ENCODE measurements at regions not wholly inside any gene's neighbourhood (a gene's known extent, or its start where the extent isn't known, plus 50 kb on each side); places are given as distances from the start of the nearest gene placed in this dataset.

DNA sequence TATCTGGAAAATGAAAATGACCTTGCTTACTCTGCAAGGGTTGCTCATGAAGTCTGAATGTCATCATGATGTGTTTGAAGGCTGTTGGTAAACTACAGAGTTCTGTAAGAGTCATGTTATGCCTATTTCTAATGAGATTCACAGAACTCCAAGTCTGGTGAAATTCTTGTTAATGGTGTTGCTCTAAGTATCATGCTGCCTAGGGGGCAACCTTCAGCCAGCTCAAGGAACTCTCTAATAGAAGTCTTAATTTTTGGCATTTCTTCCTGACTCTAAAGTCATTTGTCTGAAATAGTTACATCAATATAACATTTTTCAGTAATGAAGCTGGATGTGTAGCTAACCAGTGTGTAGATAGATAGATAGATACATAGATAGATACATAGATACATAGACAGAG is 302.8 kb downstream of the FAT3 start:
- Histone ChIP-seq H3K4me3 (no peak overlapping the region), H3K36me3 (no peaks in the 10 kb centered on the region), H3K4me1 (ENCODE audit: insufficient read depth) (no peaks in the 10 kb centered on the region), H3K27ac (no peak overlapping the region), H3K9me3 (no peaks in the 10 kb centered on the region), H3K27me3 (no peaks in the 10 kb centered on the region)
- no peak for TF ChIP-seq POLR2A (IDR thresholded peaks at IDR 0.05)
- TF ChIP-seq, protein P1, sequence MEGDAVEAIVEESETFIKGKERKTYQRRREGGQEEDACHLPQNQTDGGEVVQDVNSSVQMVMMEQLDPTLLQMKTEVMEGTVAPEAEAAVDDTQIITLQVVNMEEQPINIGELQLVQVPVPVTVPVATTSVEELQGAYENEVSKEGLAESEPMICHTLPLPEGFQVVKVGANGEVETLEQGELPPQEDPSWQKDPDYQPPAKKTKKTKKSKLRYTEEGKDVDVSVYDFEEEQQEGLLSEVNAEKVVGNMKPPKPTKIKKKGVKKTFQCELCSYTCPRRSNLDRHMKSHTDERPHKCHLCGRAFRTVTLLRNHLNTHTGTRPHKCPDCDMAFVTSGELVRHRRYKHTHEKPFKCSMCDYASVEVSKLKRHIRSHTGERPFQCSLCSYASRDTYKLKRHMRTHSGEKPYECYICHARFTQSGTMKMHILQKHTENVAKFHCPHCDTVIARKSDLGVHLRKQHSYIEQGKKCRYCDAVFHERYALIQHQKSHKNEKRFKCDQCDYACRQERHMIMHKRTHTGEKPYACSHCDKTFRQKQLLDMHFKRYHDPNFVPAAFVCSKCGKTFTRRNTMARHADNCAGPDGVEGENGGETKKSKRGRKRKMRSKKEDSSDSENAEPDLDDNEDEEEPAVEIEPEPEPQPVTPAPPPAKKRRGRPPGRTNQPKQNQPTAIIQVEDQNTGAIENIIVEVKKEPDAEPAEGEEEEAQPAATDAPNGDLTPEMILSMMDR (IDR thresholded peaks at IDR 0.05), result no peak
- TF ChIP-seq EP300 (IDR thresholded peaks at IDR 0.05), result no peak
- DNase-seq, result no peak
- intact Hi-C loops (cut with DNase I), result no loop called here

DNA sequence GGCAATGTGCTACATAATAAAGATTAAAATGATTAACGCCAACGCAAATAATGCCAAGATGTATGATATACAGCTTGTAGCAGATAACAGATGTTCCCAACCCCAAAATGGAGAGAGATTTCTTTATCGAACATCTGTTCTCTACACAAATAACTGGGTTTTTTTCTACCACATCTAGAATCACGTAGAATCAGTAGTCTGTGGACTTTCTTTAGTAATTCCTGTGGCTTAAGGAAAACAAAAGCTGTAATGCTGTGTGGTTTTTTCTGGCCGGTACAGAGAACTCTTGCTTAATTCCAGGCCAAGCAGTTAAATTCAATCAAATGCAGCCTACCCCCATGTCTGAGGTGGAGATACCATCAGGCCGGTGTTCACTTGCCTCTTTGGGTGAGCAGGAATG is 303.4 kb downstream of the FAT3 start:
- no peaks in the 10 kb centered on the region for H3K4me1 ChIP-seq (ENCODE audit: insufficient read depth)
- no peak overlapping the region for H3K27ac ChIP-seq
- no peak for DNase-seq
- no peaks in the 10 kb centered on the region for H3K9me3 ChIP-seq
- H3K36me3 ChIP-seq, result no peaks in the 10 kb centered on the region
- TF ChIP-seq, protein P1 (IDR thresholded peaks at IDR 0.05), result no peak
- TF ChIP-seq EP300 (IDR thresholded peaks at IDR 0.05) (no peak), POLR2A (IDR thresholded peaks at IDR 0.05) (no peak)
- H3K27me3 ChIP-seq, result no peaks in the 10 kb centered on the region
- intact Hi-C loops (cut with DNase I), result no loop called here
- no peak overlapping the region for H3K4me3 ChIP-seq
- 6 to 28% (median 14%) methylated on average over 6 of the region's 6 CpGs for WGBS, 3 donors

DNA sequence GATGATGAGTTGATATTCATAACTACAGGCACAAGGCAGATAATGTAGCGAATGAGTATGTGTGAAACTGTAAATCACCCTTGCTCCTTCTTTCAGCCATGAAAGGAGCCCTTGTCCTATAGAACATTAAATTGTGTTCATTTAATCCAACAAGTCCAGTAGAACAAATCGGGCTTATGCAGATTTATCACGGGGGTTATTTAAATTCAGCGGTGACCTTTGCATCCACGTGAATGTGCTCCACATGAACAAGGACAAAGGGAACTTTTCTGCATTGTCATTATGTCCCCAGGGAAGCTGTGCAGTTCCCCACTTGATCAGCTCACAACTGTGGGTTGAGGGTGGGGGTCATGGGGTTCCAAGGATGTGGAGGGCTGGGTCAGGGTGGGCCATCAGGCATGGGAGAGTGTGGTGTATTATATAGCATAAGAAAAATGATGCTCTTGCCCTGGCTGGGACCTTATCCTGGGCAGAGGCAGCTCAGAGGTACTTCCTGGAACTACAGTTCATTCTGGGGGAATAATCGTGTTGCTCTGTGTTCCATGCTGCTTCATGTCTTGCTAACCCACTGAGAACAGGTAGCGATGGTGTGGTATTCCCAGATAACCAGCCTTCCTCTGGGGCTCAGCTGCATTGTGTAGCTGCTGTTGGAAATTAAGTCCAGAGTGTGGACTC is 306.6 kb downstream of the FAT3 start:
- no peaks in the 10 kb centered on the region for H3K9me3 ChIP-seq
- no peak for TF ChIP-seq EP300 (IDR thresholded peaks at IDR 0.05)
- TF ChIP-seq, protein P1 (IDR thresholded peaks at IDR 0.05), result no peak
- no peak for TF ChIP-seq POLR2A (IDR thresholded peaks at IDR 0.05)
- no peaks in the 10 kb centered on the region for H3K4me1 ChIP-seq (ENCODE audit: insufficient read depth)
- H3K36me3 ChIP-seq, result no peaks in the 10 kb centered on the region
- DNase-seq, result no peak
- no peak overlapping the region for H3K27ac ChIP-seq
- 89 to 93% (median 91%) methylated on average over 7 of the region's 7 CpGs for WGBS, 3 donors
- H3K27me3 ChIP-seq, result no peaks in the 10 kb centered on the region
- no peak overlapping the region for H3K4me3 ChIP-seq
- intact Hi-C loops (cut with DNase I), result no loop called here

DNA sequence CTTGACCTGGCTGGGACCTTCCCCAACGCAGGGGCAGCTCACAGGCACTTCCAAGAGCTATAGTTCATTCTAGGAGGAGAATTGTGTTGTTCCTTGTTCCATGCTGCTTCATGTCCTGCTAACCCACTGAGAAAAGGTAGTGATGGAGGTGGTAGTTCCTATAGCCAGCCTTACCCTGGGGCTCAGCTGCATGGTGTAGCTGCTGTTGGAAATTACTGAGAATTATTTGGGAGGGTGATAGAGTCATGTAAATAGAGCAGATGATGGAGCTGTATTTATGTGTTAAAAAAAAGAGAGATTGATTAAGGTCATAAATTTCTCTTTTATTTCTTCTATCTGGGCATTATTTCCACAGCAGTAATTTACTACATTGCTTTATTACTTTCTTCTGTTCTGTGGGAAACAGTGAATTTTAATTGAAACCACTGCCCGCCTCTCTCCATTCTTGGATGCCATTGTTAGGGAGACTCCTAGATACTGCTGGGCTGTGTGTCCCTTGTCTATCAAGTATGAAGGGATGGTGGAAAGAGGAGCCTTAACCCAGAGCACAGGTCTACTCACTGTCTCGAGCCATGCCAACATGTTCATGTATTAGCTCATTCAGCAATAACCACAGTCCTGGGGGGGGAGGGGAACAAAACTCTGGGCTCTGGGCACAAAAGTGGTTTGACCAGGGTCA is 309.2 kb downstream of the FAT3 start:
- no peaks in the 10 kb centered on the region for H3K36me3 ChIP-seq
- H3K9me3 ChIP-seq, result no peaks in the 10 kb centered on the region
- no peaks in the 10 kb centered on the region for H3K4me1 ChIP-seq (ENCODE audit: insufficient read depth)
- no peak for DNase-seq
- 73 to 79% (median 76%) methylated on average over 3 of the region's 3 CpGs for WGBS, 3 donors
- H3K27ac ChIP-seq, result no peak overlapping the region
- TF ChIP-seq POLR2A (IDR thresholded peaks at IDR 0.05), result no peak
- TF ChIP-seq, protein P1 (IDR thresholded peaks at IDR 0.05), result no peak
- TF ChIP-seq EP300 (IDR thresholded peaks at IDR 0.05), result no peak
- H3K27me3 ChIP-seq, result no peaks in the 10 kb centered on the region
- intact Hi-C loops (cut with DNase I), result no loop called here
- H3K4me3 ChIP-seq, result no peak overlapping the region
